GM18519 (cell line): ENCODE measurements at regions not wholly inside any gene's neighbourhood (a gene's known extent, or its start where the extent isn't known, plus 50 kb on each side); places are given as distances from the start of the nearest gene placed in this dataset.
"Not testable (repeated sequence)": the region's sequence is repeated elsewhere in the genome, so short reads cannot be mapped to it uniquely, and the experiment has no call there.

Experiments
- ATAC-seq: cut with Tn5 transposase; IDR thresholded peaks from one replicate; pipeline ENCODE4 v1.9.1; 2021; ENCODE audit warnings: mild to moderate bottlenecking, moderate library complexity; ENCODE audit not compliant: unreplicated experiment, low FRiP score

GRCh38 chr14:48747561-48748089 is 838.6 kb downstream of the RPS29 start:
- ATAC-seq: no peak

- no peak for ATAC-seq
These were observed 842.0 kb downstream of the RPS29 start for GRCh38 chr14:48744202-48744601.

- no peak for ATAC-seq
These were observed 847.8 kb downstream of the RPS29 start for GRCh38 chr14:48738186-48738925.

GRCh38 chr14:48735607-48736006 is 850.6 kb downstream of the RPS29 start:
- no peak for ATAC-seq

GRCh38 chr14:48731260-48731659 is 854.9 kb downstream of the RPS29 start:
- no peak for ATAC-seq

GRCh38 chr14:48726080-48726642 is 860.0 kb downstream of the RPS29 start:
- ATAC-seq: no peak

GRCh38 chr14:48725051-48725734 is 861.0 kb downstream of the RPS29 start:
- ATAC-seq: no peak

- ATAC-seq: no peak
These were observed 862.2 kb downstream of the RPS29 start for GRCh38 chr14:48723841-48724495.

GRCh38 chr14:48714366-48714765 is 871.8 kb downstream of the RPS29 start:
- ATAC-seq: no peak

GRCh38 chr14:48710133-48710532 is 876.0 kb downstream of the RPS29 start:
- no peak for ATAC-seq

- no peak for ATAC-seq
These were observed 876.8 kb downstream of the RPS29 start for GRCh38 chr14:48709277-48709785.

GRCh38 chr14:48704639-48705038 is 881.5 kb downstream of the RPS29 start:
- no peak for ATAC-seq

- no peak for ATAC-seq
These were observed 882.3 kb downstream of the RPS29 start for GRCh38 chr14:48703728-48704467.

GRCh38 chr14:48697362-48697761 is 888.8 kb downstream of the RPS29 start:
- ATAC-seq: not testable (repeated sequence)

GRCh38 chr14:48693793-48694192 is 892.4 kb downstream of the RPS29 start:
- ATAC-seq: no peak

- no peak for ATAC-seq
These were observed 895.8 kb downstream of the RPS29 start for GRCh38 chr14:48690349-48690748.

- no peak for ATAC-seq
These were observed 899.5 kb downstream of the RPS29 start for GRCh38 chr14:48686650-48687049.

GRCh38 chr14:48672506-48672905 is 913.7 kb downstream of the RPS29 start:
- no peak for ATAC-seq

GRCh38 chr14:48670939-48671338 is 915.2 kb downstream of the RPS29 start:
- no peak for ATAC-seq
